ENCODE measurements at regions not wholly inside any gene's neighbourhood (a gene's known extent, or its start where the extent isn't known, plus 50 kb on each side); places are given as distances from the start of the nearest gene placed in this dataset.

- H3K9me3 Mint-ChIP-seq: peaks cover 4 to 5% of the 10 kb centered on the region in 2 experiments; a peak in 3 of 5 replicates
Observed at GRCh38 chr2:78768016-78768415, 257.5 kb upstream of the REG3G start.

More at GRCh38 chr2:78768016-78768415, 257.5 kb upstream of the REG3G start:
- no peak for DNase-seq
- Histone ChIP-seq H3K18ac (ENCODE audit: insufficient read length, low read depth, low read length) (no peak overlapping the region), H3K4me1 (ENCODE audit: insufficient read depth, low read length) (no peaks in the 10 kb centered on the region; the same call in 1 of the 2 replicates), H2BK120ac (ENCODE audit: low read depth, low read length, poor library complexity, severe bottlenecking) (no peak overlapping the region), H4K91ac (ENCODE audit: insufficient read length, low read depth, low read length) (no peak overlapping the region), H3K27me3 (ENCODE audit: insufficient read depth, low read length) (no peaks in the 10 kb centered on the region), H3K4me2 (ENCODE audit: insufficient read depth, insufficient read length, low read length) (no peak overlapping the region), H3T11ph (ENCODE audit: low read length) (no peak overlapping the region), H2BK5ac (ENCODE audit: insufficient read length, low read length) (no peak overlapping the region), H3K23ac (ENCODE audit: insufficient read length, low read depth, low read length) (no peak overlapping the region), H3K79me2 (ENCODE audit: insufficient read depth, low read length) (no peaks in the 10 kb centered on the region), H2AFZ (ENCODE audit: low read length) (no peak overlapping the region), H2BK15ac (ENCODE audit: low read depth, low read length) (no peak overlapping the region), H2BK12ac (ENCODE audit: insufficient read length, low read depth, low read length) (no peak overlapping the region), H3K14ac (ENCODE audit: insufficient read depth, low read length) (no peak overlapping the region), H2AK5ac (ENCODE audit: insufficient read length, low read length) (no peak overlapping the region), H4K20me1 (ENCODE audit: control insufficient read depth, insufficient read depth, insufficient read length) (no peaks in the 10 kb centered on the region), H3K56ac (ENCODE audit: insufficient read length, low read depth, low read length) (no peak overlapping the region), H3K23me2 (ENCODE audit: insufficient read length, low read depth, low read length, poor library complexity, severe bottlenecking) (no peaks in the 10 kb centered on the region), H4K5ac (ENCODE audit: insufficient read length, low read depth, low read length) (no peak overlapping the region), H3K4ac (ENCODE audit: low read depth, low read length) (no peak overlapping the region), H3K9me3 (ENCODE audit: control insufficient read depth, low read depth, low read length) (no peaks in the 10 kb centered on the region), H3K79me1 (ENCODE audit: insufficient read depth, low read depth, low read length, poor library complexity, severe bottlenecking) (no peaks in the 10 kb centered on the region), H3K27ac (ENCODE audit: insufficient read length, low read depth, low read length) (no peak overlapping the region), H2BK20ac (ENCODE audit: low read depth, low read length, poor library complexity, severe bottlenecking) (no peak overlapping the region), H3K9ac (ENCODE audit: extremely low read depth, insufficient read length, low read length) (no peak overlapping the region), H4K8ac (replicated peaks; ENCODE audit: insufficient read length, low read depth, low read length) (no peak overlapping the region)
- Mint-ChIP-seq H3K4me3 (no peak overlapping the region; a peak in 1 of 5 replicates), H3K4me1 (peaks cover 12 to 19% of the 10 kb centered on the region in 2 experiments), H3K27me3 (ENCODE audit: low read depth) (peaks cover 3% of the 10 kb centered on the region), H3K27ac (peak overlapping the region; percentile 50 to 86 (median 76); a peak in 6 of 7 replicates), H3K36me3 (ENCODE audit: insufficient read depth in 1 of 3, low read depth in 3 of 3) (peaks cover 0 to 6% (median 2%) of the 10 kb centered on the region in 3 experiments; a peak in 2 of 7 replicates)
- WGBS (ENCODE audit: extremely low coverage, insufficient read length, low lambda C conversion rate): no CpG with 5 or more reads among the region's 1 CpG
- TF ChIP-seq CTCF (conservative IDR thresholded peaks at IDR 0.05): no peak

Data from H9 (cell line).